GM12892 (cell line): ENCODE measurements at regions not wholly inside any gene's neighbourhood (a gene's known extent, or its start where the extent isn't known, plus 50 kb on each side); places are given as distances from the start of the nearest gene placed in this dataset.

Experiments used
- POLR2A ChIP-seq: IDR thresholded peaks from 2 replicates; pipeline ENCODE4 v1.6.1; 2011; ENCODE audit warnings: low read depth, low read length, control low read depth
- POLR2AphosphoS5 ChIP-seq: IDR thresholded peaks from 2 replicates; pipeline ENCODE4 v1.6.1; 2011; ENCODE audit warnings: low read depth, low read length, control low read depth

- TF ChIP-seq POLR2AphosphoS5 (no peak), POLR2A (no peak)
Observed at GRCh38 chr9:115264313-115264712, 146.4 kb upstream of the TNC start.
